Stimulated activated CD4-positive, alpha-beta T cell treated with anti-CD3 and anti-CD28 coated beads, Interleukin-12 subunit alpha, Interleukin-12 subunit beta, amount 100 ng/mL, for 48 hours (primary cell): ENCODE measurements at regions not wholly inside any gene's neighbourhood (a gene's known extent, or its start where the extent isn't known, plus 50 kb on each side); places are given as distances from the start of the nearest gene placed in this dataset.

Experiments
- DNase-seq, 3 donors: peaks; one replicate each; pipeline ENCODE4 v3.0.0-alpha.2; 2020; ENCODE audit warnings: low read depth in 2 of 3, low spot score in 1 of 3

- DNase-seq = peak in 1 of 3 donors; percentile 7
These were observed 122.0 kb upstream of the ANKH start for GRCh38 chr5:14993459-14994133.

GRCh38 chr5:14992751-14993458 is 121.3 kb upstream of the ANKH start:
- DNase-seq = peak; percentile 12 to 57 (median 18)

- no peak for DNase-seq
These were observed 116.6 kb upstream of the ANKH start for GRCh38 chr5:14988223-14988622.

- DNase-seq = no peak
These were observed 114.8 kb upstream of the ANKH start for GRCh38 chr5:14986413-14986812.

GRCh38 chr5:14983666-14984441 is 112.3 kb upstream of the ANKH start:
- no peak for DNase-seq

- no peak for DNase-seq
These were observed 109.1 kb upstream of the ANKH start for GRCh38 chr5:14980698-14981097.

GRCh38 chr5:14977058-14977685 is 105.6 kb upstream of the ANKH start:
- DNase-seq = no peak

- no peak for DNase-seq
These were observed 104.9 kb upstream of the ANKH start for GRCh38 chr5:14976486-14976885.

- no peak for DNase-seq
These were observed 100.3 kb upstream of the ANKH start for GRCh38 chr5:14971873-14972272.

GRCh38 chr5:14968796-14969195 is 97.2 kb upstream of the ANKH start:
- no peak for DNase-seq

GRCh38 chr5:14967166-14967565 is 95.6 kb upstream of the ANKH start:
- DNase-seq = no peak

- no peak for DNase-seq
These were observed 94.2 kb upstream of the ANKH start for GRCh38 chr5:14965815-14966214.

GRCh38 chr5:14962604-14963003 is 91.0 kb upstream of the ANKH start:
- DNase-seq = no peak

- no peak for DNase-seq
These were observed 88.5 kb upstream of the ANKH start for GRCh38 chr5:14960120-14960462.

- no peak for DNase-seq
These were observed 88.0 kb upstream of the ANKH start for GRCh38 chr5:14959399-14960119.

- no peak for DNase-seq
These were observed 86.6 kb upstream of the ANKH start for GRCh38 chr5:14958188-14958587.

- DNase-seq = no peak
These were observed 85.0 kb upstream of the ANKH start for GRCh38 chr5:14956423-14957046.

- no peak for DNase-seq
These were observed 83.2 kb upstream of the ANKH start for GRCh38 chr5:14954616-14955343.

GRCh38 chr5:14954216-14954615 is 82.6 kb upstream of the ANKH start:
- no peak for DNase-seq

- DNase-seq = no peak
These were observed 81.6 kb upstream of the ANKH start for GRCh38 chr5:14953075-14953607.
